22Rv1 (cell line): ENCODE measurements at regions not wholly inside any gene's neighbourhood (a gene's known extent, or its start where the extent isn't known, plus 50 kb on each side); places are given as distances from the start of the nearest gene placed in this dataset.

Experiments used
- ZFX ChIP-seq: fragments of 450-650 bp; IDR thresholded peaks from 2 replicates; pipeline ENCODE4 v1.6.1; 2017; ENCODE audit warnings: antibody characterized with exemption, borderline replicate concordance
- TF ChIP-seq, protein P1 (sequence below): fragments of 450-650 bp; IDR thresholded peaks from 2 replicates; pipeline ENCODE4 v1.5.1; 2017; ENCODE audit warnings: mild to moderate bottlenecking

DNA sequence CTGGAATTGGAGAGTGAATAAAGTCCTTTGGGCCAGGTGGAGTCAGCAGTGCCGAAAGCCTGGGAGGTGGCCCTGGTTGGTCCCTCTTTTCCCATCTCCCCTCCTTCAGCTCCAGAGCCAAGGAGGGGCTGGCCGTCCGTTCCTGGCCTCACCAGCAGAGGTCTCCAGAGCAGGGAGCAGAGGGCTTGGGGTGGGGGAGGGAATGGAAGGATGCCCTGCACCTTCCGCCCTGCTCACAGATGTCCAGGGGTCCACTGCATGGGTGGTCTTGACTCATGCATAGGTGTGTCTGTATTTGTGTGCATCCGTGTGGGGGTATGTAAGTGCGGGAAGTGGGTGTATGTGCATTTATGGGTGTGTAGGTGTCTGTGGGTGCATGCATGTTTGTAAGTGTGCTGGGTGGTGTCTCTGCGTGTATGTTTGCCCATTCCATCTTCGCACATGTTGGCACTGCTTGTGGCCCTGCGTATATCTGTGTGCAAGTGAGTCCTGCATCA is 201.8 kb downstream of the ZFP36L2 start:
- TF ChIP-seq, protein P1, sequence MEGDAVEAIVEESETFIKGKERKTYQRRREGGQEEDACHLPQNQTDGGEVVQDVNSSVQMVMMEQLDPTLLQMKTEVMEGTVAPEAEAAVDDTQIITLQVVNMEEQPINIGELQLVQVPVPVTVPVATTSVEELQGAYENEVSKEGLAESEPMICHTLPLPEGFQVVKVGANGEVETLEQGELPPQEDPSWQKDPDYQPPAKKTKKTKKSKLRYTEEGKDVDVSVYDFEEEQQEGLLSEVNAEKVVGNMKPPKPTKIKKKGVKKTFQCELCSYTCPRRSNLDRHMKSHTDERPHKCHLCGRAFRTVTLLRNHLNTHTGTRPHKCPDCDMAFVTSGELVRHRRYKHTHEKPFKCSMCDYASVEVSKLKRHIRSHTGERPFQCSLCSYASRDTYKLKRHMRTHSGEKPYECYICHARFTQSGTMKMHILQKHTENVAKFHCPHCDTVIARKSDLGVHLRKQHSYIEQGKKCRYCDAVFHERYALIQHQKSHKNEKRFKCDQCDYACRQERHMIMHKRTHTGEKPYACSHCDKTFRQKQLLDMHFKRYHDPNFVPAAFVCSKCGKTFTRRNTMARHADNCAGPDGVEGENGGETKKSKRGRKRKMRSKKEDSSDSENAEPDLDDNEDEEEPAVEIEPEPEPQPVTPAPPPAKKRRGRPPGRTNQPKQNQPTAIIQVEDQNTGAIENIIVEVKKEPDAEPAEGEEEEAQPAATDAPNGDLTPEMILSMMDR: peak; percentile 55
- no peak for TF ChIP-seq ZFX
